GM12891 (cell line): ENCODE measurements at regions not wholly inside any gene's neighbourhood (a gene's known extent, or its start where the extent isn't known, plus 50 kb on each side); places are given as distances from the start of the nearest gene placed in this dataset.

Experiments
- PAX5 ChIP-seq: IDR thresholded peaks from 2 replicates; pipeline ENCODE4 v1.6.1; 2011; ENCODE audit warnings: low read length, moderate library complexity, mild to moderate bottlenecking; ENCODE audit not compliant: insufficient read depth, severe bottlenecking
- POLR2A ChIP-seq: IDR thresholded peaks from 2 replicates; pipeline ENCODE4 v1.6.1; 2011; ENCODE audit warnings: low read depth, low read length, control low read depth
- POLR2AphosphoS5 ChIP-seq: IDR thresholded peaks from 2 replicates; pipeline ENCODE4 v1.6.1; 2011; ENCODE audit warnings: low read depth, low read length, control low read depth
- SPI1 ChIP-seq: IDR thresholded peaks from 2 replicates; pipeline ENCODE4 v1.6.1; 2011; ENCODE audit warnings: low read depth, low read length, control low read depth

GRCh38 chr9:107738789-107739188 is 249.2 kb upstream of the KLF4 start:
- no peak for TF ChIP-seq POLR2AphosphoS5
- TF ChIP-seq POLR2A: no peak
- TF ChIP-seq PAX5: no peak
- no peak for TF ChIP-seq SPI1
